ENCODE measurements at regions not wholly inside any gene's neighbourhood (a gene's known extent, or its start where the extent isn't known, plus 50 kb on each side); places are given as distances from the start of the nearest gene placed in this dataset.

GRCh38 chr17:34182036-34182803, 72.9 kb upstream of the CCL2 start:
- H2AFZ ChIP-seq (ENCODE audit: control insufficient read depth, low read depth, low read length) = no peak overlapping the region
- intact Hi-C loops (cut with micrococcal nuclease; ENCODE audit: unreplicated experiment) = no loop called here
- no peak for ATAC-seq
- no peaks in the 10 kb centered on the region for H4K20me1 ChIP-seq (ENCODE audit: control insufficient read depth, insufficient read depth)
- no peak overlapping the region for H3K27ac ChIP-seq (ENCODE audit: control insufficient read depth, insufficient read depth)
- H3K27me3 ChIP-seq (replicated peaks in 1 of 2; ENCODE audit: control insufficient read depth in 2 of 2, insufficient read depth in 2 of 2, low read length in 1 of 2) = no peaks in the 10 kb centered on the region; a peak in 1 of 4 replicates
- no peak overlapping the region for H3K9ac ChIP-seq (ENCODE audit: control insufficient read depth, insufficient read depth, low read length)
- 40% methylated on average over 6 of the region's 6 CpGs for WGBS (ENCODE audit: insufficient coverage, insufficient replicate concordance, low lambda C conversion rate, missing lambda C conversion rate)
- no peak for DNase-seq (ENCODE audit: low read depth, low spot score)
- H3K79me2 ChIP-seq (ENCODE audit: control insufficient read depth, insufficient read depth, low read length) = no peaks in the 10 kb centered on the region
- no peaks in the 10 kb centered on the region for H3K4me1 ChIP-seq (ENCODE audit: control insufficient read depth, insufficient read depth, low read length)
- ChIA-PET SMC1A (ENCODE audit: uncharacterized antibody, unreplicated experiment) (no interaction called here), RAD21 (ENCODE audit: unreplicated experiment) (no interaction called here), POLR2A (no interaction called here), CTCF (interaction anchor here (0.8 kb wide), 1 partner anchor 10 kb away, joined by 5 read pairs; no protein-coding TSS in a partner anchor)
- no peak for FAIRE-seq
- no TSS peak for BruUV-seq (replicated peaks)
- H3K9me3 ChIP-seq (replicated peaks; ENCODE audit: control insufficient read depth, insufficient read depth, low read length) = no peaks in the 10 kb centered on the region
- in situ Hi-C loops (cut with MboI) = no loop called here
- H3K4me3 ChIP-seq = no peak overlapping the region
- H3K36me3 ChIP-seq (ENCODE audit: control insufficient read depth in 2 of 2, insufficient read depth in 2 of 2, low read length in 1 of 2) = no peaks in the 10 kb centered on the region
- H3K4me2 ChIP-seq (ENCODE audit: control insufficient read depth, insufficient read depth) = no peak overlapping the region
- TF ChIP-seq SIX5 (IDR thresholded peaks at IDR 0.05; ENCODE audit: low read depth, low read length, severe bottlenecking) = no peak
- no peak for TF ChIP-seq NFIC (IDR thresholded peaks at IDR 0.05; ENCODE audit: low read depth, low read length)
- no peak for TF ChIP-seq SUZ12 (IDR thresholded peaks at IDR 0.05; ENCODE audit: unreplicated experiment)
- TF ChIP-seq CTCF (IDR thresholded peaks at IDR 0.05 in 2 of 3, conservative IDR thresholded peaks at IDR 0.05 in 1 of 3; ENCODE audit: control insufficient read depth in 2 of 3, extremely low read depth in 1 of 3, insufficient read depth in 1 of 3, low read depth in 3 of 3, low read length in 3 of 3) = no peak
- TF ChIP-seq GATAD2B (conservative IDR thresholded peaks at IDR 0.05; ENCODE audit: low read depth) = no peak
- no peak for TF ChIP-seq TAF1 (IDR thresholded peaks at IDR 0.05; ENCODE audit: borderline replicate concordance, low read depth, low read length)
- TF ChIP-seq ZNF274 (IDR thresholded peaks at IDR 0.05; ENCODE audit: insufficient read depth, insufficient read length) = no peak
- no peak for TF ChIP-seq CHD4 (IDR thresholded peaks at IDR 0.05)
- TF ChIP-seq ETV6 (conservative IDR thresholded peaks at IDR 0.05 in 1 of 2, IDR thresholded peaks at IDR 0.05 in 1 of 2; ENCODE audit: borderline replicate concordance in 1 of 2, low read depth in 1 of 2) = no peak
- TF ChIP-seq TARDBP (IDR thresholded peaks at IDR 0.05; ENCODE audit: borderline replicate concordance) = no peak
- no peak for TF ChIP-seq BRCA1 (IDR thresholded peaks at IDR 0.05; ENCODE audit: low read depth, low read length)
- TF ChIP-seq BCL11A (IDR thresholded peaks at IDR 0.05; ENCODE audit: low read depth, low read length) = no peak
- no peak for TF ChIP-seq MLLT1 (IDR thresholded peaks at IDR 0.05)
- no peak for TF ChIP-seq MTA3 (IDR thresholded peaks at IDR 0.05; ENCODE audit: borderline replicate concordance, low read length)
- TF ChIP-seq USF1 (IDR thresholded peaks at IDR 0.05; ENCODE audit: borderline replicate concordance, extremely low read length, insufficient read depth, low read depth, low read length) = no peak

Measured in GM12878 (cell line).